ENCODE measurements at regions not wholly inside any gene's neighbourhood (a gene's known extent, or its start where the extent isn't known, plus 50 kb on each side); places are given as distances from the start of the nearest gene placed in this dataset.
"Not testable (repeated sequence)": the region's sequence is repeated elsewhere in the genome, so short reads cannot be mapped to it uniquely, and the experiment has no call there.

- not testable (repeated sequence) for H3K27ac ChIP-seq (replicated peaks); DNase-seq (ENCODE audit: low read depth in 1 of 2, low spot score in 1 of 2); H3K4me3 ChIP-seq (replicated peaks; ENCODE audit: insufficient read depth, low read length); H3K27me3 ChIP-seq (ENCODE audit: insufficient read depth, poor library complexity, severe bottlenecking)
Measured at GRCh38 chr14:106365894-106366293, 839.5 kb downstream of the TMEM121 start.

DNA sequence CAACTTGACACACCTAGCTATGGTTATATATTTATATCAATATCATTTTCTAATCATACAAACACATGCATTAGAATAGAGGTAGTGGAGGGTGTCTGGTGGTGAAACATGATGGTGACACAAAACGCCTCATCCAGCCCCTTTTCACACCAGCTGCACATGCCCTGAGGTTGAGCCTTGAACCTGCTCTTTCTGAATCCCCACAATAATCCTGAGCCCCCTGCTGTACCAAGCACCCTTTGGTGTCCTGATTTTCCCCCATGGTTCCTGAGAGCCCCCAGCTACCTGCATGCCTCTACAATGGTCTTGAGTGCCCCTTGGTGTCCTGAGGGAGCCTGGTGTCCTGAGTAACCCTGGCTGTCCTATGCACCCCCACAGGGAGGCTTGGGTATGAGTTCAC, 840.6 kb downstream of the TMEM121 start:
- H3K27me3 ChIP-seq (ENCODE audit: insufficient read depth, poor library complexity, severe bottlenecking); DNase-seq (ENCODE audit: low read depth in 1 of 2, low spot score in 1 of 2); H3K4me3 ChIP-seq (replicated peaks; ENCODE audit: insufficient read depth, low read length); H3K27ac ChIP-seq (replicated peaks): not testable (repeated sequence)

DNA sequence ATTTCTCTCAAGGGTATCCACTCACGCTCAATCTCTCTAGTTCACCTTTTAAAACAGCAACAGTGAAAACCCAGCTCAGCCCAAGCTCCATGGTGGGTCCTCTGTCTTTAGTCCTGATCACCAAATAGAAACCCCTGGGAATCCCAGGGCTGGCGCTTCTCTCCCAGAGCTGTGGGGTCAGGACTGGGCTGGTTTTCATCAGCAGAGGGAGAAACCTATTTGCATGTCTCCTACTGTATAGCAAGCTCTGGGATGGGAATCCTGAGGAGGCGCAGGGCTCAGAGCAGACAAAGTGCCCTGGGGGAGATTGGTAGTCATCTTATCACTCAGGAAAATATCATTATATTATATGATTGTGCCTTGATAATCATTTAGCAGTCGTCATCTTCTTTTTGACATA, 843.1 kb downstream of the TMEM121 start:
- DNase-seq (ENCODE audit: low read depth in 1 of 2, low spot score in 1 of 2); H3K27me3 ChIP-seq (ENCODE audit: insufficient read depth, poor library complexity, severe bottlenecking): not testable (repeated sequence)

GRCh38 chr14:106372870-106373652, 846.7 kb downstream of the TMEM121 start:
- Histone ChIP-seq H3K27me3 (ENCODE audit: insufficient read depth, poor library complexity, severe bottlenecking) (no peaks in the 10 kb centered on the region), H3K27ac (replicated peaks) (no peak overlapping the region)

More for the DNA sequence above, 843.1 kb downstream of the TMEM121 start:
- H3K4me3 ChIP-seq (replicated peaks; ENCODE audit: insufficient read depth, low read length); H3K27ac ChIP-seq (replicated peaks): not testable (repeated sequence)

DNA sequence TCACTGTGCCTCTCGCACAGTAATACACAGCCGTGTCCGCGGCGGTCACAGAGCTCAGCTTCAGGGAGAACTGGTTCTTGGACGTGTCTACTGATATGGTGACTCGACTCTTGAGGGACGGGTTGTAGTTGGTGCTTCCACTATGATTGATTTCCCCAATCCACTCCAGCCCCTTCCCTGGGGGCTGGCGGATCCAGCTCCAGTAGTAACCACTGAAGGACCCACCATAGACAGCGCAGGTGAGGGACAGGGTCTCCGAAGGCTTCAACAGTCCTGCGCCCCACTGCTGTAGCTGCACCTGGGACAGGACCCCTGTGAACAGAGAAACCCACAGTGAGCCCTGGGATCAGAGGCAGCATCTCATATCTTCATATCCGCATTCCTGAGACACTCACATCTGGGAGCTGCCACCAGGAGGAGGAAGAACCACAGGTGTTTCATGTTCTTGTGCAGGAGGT, 847.3 kb downstream of the TMEM121 start:
- H3K4me3 ChIP-seq (replicated peaks; ENCODE audit: insufficient read depth, low read length); H3K27me3 ChIP-seq (ENCODE audit: insufficient read depth, poor library complexity, severe bottlenecking); DNase-seq (ENCODE audit: low read depth in 1 of 2, low spot score in 1 of 2); H3K27ac ChIP-seq (replicated peaks): not testable (repeated sequence)

More at GRCh38 chr14:106372870-106373652, 846.7 kb downstream of the TMEM121 start:
- DNase-seq (ENCODE audit: low read depth in 1 of 2, low spot score in 1 of 2) = peak; percentile 35 to 51
- TF ChIP-seq SPI1 (IDR thresholded peaks at IDR 0.05; ENCODE audit: borderline replicate concordance, low read depth) = no peak
- TF ChIP-seq, protein P1, sequence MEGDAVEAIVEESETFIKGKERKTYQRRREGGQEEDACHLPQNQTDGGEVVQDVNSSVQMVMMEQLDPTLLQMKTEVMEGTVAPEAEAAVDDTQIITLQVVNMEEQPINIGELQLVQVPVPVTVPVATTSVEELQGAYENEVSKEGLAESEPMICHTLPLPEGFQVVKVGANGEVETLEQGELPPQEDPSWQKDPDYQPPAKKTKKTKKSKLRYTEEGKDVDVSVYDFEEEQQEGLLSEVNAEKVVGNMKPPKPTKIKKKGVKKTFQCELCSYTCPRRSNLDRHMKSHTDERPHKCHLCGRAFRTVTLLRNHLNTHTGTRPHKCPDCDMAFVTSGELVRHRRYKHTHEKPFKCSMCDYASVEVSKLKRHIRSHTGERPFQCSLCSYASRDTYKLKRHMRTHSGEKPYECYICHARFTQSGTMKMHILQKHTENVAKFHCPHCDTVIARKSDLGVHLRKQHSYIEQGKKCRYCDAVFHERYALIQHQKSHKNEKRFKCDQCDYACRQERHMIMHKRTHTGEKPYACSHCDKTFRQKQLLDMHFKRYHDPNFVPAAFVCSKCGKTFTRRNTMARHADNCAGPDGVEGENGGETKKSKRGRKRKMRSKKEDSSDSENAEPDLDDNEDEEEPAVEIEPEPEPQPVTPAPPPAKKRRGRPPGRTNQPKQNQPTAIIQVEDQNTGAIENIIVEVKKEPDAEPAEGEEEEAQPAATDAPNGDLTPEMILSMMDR (IDR thresholded peaks at IDR 0.05; ENCODE audit: insufficient read depth, low read length) = peak; percentile 35
- H3K4me3 ChIP-seq (replicated peaks; ENCODE audit: insufficient read depth, low read length) = no peak overlapping the region

- no peak overlapping the region for H3K4me3 ChIP-seq (replicated peaks; ENCODE audit: insufficient read depth, low read length)
- no peak for TF ChIP-seq POLR2AphosphoS5 (IDR thresholded peaks at IDR 0.05; ENCODE audit: low read depth)
- no peak for TF ChIP-seq GABPA (IDR thresholded peaks at IDR 0.05; ENCODE audit: low read depth)
- TF ChIP-seq, protein P2, sequence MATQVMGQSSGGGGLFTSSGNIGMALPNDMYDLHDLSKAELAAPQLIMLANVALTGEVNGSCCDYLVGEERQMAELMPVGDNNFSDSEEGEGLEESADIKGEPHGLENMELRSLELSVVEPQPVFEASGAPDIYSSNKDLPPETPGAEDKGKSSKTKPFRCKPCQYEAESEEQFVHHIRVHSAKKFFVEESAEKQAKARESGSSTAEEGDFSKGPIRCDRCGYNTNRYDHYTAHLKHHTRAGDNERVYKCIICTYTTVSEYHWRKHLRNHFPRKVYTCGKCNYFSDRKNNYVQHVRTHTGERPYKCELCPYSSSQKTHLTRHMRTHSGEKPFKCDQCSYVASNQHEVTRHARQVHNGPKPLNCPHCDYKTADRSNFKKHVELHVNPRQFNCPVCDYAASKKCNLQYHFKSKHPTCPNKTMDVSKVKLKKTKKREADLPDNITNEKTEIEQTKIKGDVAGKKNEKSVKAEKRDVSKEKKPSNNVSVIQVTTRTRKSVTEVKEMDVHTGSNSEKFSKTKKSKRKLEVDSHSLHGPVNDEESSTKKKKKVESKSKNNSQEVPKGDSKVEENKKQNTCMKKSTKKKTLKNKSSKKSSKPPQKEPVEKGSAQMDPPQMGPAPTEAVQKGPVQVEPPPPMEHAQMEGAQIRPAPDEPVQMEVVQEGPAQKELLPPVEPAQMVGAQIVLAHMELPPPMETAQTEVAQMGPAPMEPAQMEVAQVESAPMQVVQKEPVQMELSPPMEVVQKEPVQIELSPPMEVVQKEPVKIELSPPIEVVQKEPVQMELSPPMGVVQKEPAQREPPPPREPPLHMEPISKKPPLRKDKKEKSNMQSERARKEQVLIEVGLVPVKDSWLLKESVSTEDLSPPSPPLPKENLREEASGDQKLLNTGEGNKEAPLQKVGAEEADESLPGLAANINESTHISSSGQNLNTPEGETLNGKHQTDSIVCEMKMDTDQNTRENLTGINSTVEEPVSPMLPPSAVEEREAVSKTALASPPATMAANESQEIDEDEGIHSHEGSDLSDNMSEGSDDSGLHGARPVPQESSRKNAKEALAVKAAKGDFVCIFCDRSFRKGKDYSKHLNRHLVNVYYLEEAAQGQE (IDR thresholded peaks at IDR 0.05; ENCODE audit: insufficient replicate concordance, low read depth) = no peak
- TF ChIP-seq, protein P1 (IDR thresholded peaks at IDR 0.05; ENCODE audit: insufficient read depth, low read length) = no peak
- TF ChIP-seq SPI1 (IDR thresholded peaks at IDR 0.05; ENCODE audit: borderline replicate concordance, low read depth) = no peak
- no peak for DNase-seq (ENCODE audit: low read depth in 1 of 2, low spot score in 1 of 2)
- H3K27me3 ChIP-seq (ENCODE audit: insufficient read depth, poor library complexity, severe bottlenecking) = peaks cover 4% of the 10 kb centered on the region
- H3K27ac ChIP-seq (replicated peaks) = no peak overlapping the region
Measured at GRCh38 chr14:106377432-106377831, 851.0 kb downstream of the TMEM121 start.
